Chondrocyte (in vitro differentiated cells): ENCODE measurements at regions not wholly inside any gene's neighbourhood (a gene's known extent, or its start where the extent isn't known, plus 50 kb on each side); places are given as distances from the start of the nearest gene placed in this dataset.

ENCODE experiments used
- DNase-seq: peaks from one replicate; pipeline ENCODE4 v3.0.0; 2021; ENCODE audit warnings: mixed read lengths, low spot score
- H3K27ac Mint-ChIP-seq: one replicate; pipeline ENCODE4 v1.8.0; 2021; ENCODE audit warnings: mild to moderate bottlenecking, moderate library complexity, mixed read lengths; ENCODE audit not compliant: unreplicated experiment
- H3K27me3 Mint-ChIP-seq: 2 replicates; pipeline ENCODE4 v1.8.0; 2021; ENCODE audit warnings: low read depth, mixed read lengths
- H3K36me3 Mint-ChIP-seq: 2 replicates; pipeline ENCODE4 v1.8.0; 2021; ENCODE audit warnings: low read depth, mixed read lengths
- H3K4me1 Mint-ChIP-seq: 2 replicates; pipeline ENCODE4 v1.8.0; 2021; ENCODE audit warnings: low read depth, mild to moderate bottlenecking, mixed read lengths
- H3K4me3 Mint-ChIP-seq: one replicate; pipeline ENCODE4 v1.8.0; 2021; ENCODE audit warnings: mild to moderate bottlenecking, moderate library complexity, mixed read lengths; ENCODE audit not compliant: unreplicated experiment
- H3K9me3 Mint-ChIP-seq: 2 replicates; pipeline ENCODE4 v1.8.0; 2021; ENCODE audit warnings: low read depth, mixed read lengths
- CTCF ChIP-seq: fragments of 200-600 bp; sonication (generic); IDR thresholded peaks from 2 replicates; pipeline ENCODE4 v1.5.0; 2021; ENCODE audit warnings: antibody characterized with exemption, mild to moderate bottlenecking, moderate library complexity

- Mint-ChIP-seq H3K4me3 (no peak overlapping the region), H3K36me3 (no peaks in the 10 kb centered on the region), H3K4me1 (peaks cover 61% of the 10 kb centered on the region), H3K27me3 (no peaks in the 10 kb centered on the region), H3K27ac (peak overlapping the region; percentile 88), H3K9me3 (peaks cover 7% of the 10 kb centered on the region)
- TF ChIP-seq CTCF = no peak
- DNase-seq = no peak
Observed at GRCh38 chr19:28960586-28960985, 252.4 kb downstream of the UQCRFS1 start.

GRCh38 chr19:28956961-28957360 lies 256.0 kb downstream of the UQCRFS1 start:
- H3K4me1 Mint-ChIP-seq = peaks cover 42% of the 10 kb centered on the region
- DNase-seq = no peak

GRCh38 chr19:28956421-28956820 lies 256.5 kb downstream of the UQCRFS1 start:
- H3K4me3 Mint-ChIP-seq = no peak overlapping the region
- DNase-seq = no peak
- H3K27ac Mint-ChIP-seq = peak overlapping the region; percentile 51
- H3K9me3 Mint-ChIP-seq = peaks cover 9% of the 10 kb centered on the region
- H3K36me3 Mint-ChIP-seq = no peaks in the 10 kb centered on the region
- no peak for TF ChIP-seq CTCF
- H3K27me3 Mint-ChIP-seq = no peaks in the 10 kb centered on the region
- H3K4me1 Mint-ChIP-seq = peaks cover 37% of the 10 kb centered on the region

More at GRCh38 chr19:28956961-28957360, 256.0 kb downstream of the UQCRFS1 start:
- Mint-ChIP-seq H3K9me3 (peaks cover 9% of the 10 kb centered on the region), H3K36me3 (no peaks in the 10 kb centered on the region), H3K4me3 (no peak overlapping the region), H3K27me3 (no peaks in the 10 kb centered on the region), H3K27ac (no peak overlapping the region)
- TF ChIP-seq CTCF = no peak

- TF ChIP-seq CTCF = no peak
Observed at GRCh38 chr19:28949535-28949934, 263.4 kb downstream of the UQCRFS1 start.

GRCh38 chr19:28949027-28949426 lies 263.9 kb downstream of the UQCRFS1 start:
- Mint-ChIP-seq H3K27ac (no peak overlapping the region), H3K9me3 (no peaks in the 10 kb centered on the region), H3K36me3 (no peaks in the 10 kb centered on the region), H3K4me3 (no peak overlapping the region), H3K4me1 (peaks cover 5% of the 10 kb centered on the region), H3K27me3 (no peaks in the 10 kb centered on the region)
- no peak for TF ChIP-seq CTCF
- no peak for DNase-seq

More at GRCh38 chr19:28949535-28949934, 263.4 kb downstream of the UQCRFS1 start:
- H3K4me3 Mint-ChIP-seq = no peak overlapping the region
- no peak for DNase-seq
- H3K27me3 Mint-ChIP-seq = no peaks in the 10 kb centered on the region
- peaks cover 7% of the 10 kb centered on the region for H3K4me1 Mint-ChIP-seq
- H3K9me3 Mint-ChIP-seq = peaks cover 2% of the 10 kb centered on the region
- no peaks in the 10 kb centered on the region for H3K36me3 Mint-ChIP-seq
- H3K27ac Mint-ChIP-seq = no peak overlapping the region
